KMS-11 (cell line): ENCODE measurements at regions not wholly inside any gene's neighbourhood (a gene's known extent, or its start where the extent isn't known, plus 50 kb on each side); places are given as distances from the start of the nearest gene placed in this dataset.

Source experiments
- H2AFZ ChIP-seq: fragments of 200-600 bp; sonication (generic); 2 replicates; pipeline ENCODE4 v1.6.1; 2016; ENCODE audit warnings: antibody characterized with exemption, mixed run types, low read depth
- H3K27ac ChIP-seq: fragments of 200-600 bp; sonication (generic); 2 replicates; pipeline ENCODE4 v1.6.1; 2016; ENCODE audit warnings: mild to moderate bottlenecking, mixed run types
- H3K27me3 ChIP-seq: fragments of 200-600 bp; sonication (generic); 2 replicates; pipeline ENCODE4 v1.6.1; 2017; ENCODE audit warnings: mild to moderate bottlenecking, low read depth, mixed run types, moderate library complexity; ENCODE audit not compliant: insufficient read depth
- H3K36me3 ChIP-seq: fragments of 200-600 bp; sonication (generic); 2 replicates; pipeline ENCODE4 v1.6.1; 2017; ENCODE audit warnings: mild to moderate bottlenecking, mixed run types; ENCODE audit not compliant: insufficient read depth
- H3K4me1 ChIP-seq: fragments of 200-600 bp; sonication (generic); 2 replicates; pipeline ENCODE4 v1.6.1; 2016; ENCODE audit warnings: mild to moderate bottlenecking, low read depth, mixed run types; ENCODE audit not compliant: poor library complexity, severe bottlenecking
- H3K4me2 ChIP-seq: fragments of 200-600 bp; sonication (generic); 2 replicates; pipeline ENCODE4 v1.7.0; 2016; ENCODE audit warnings: mild to moderate bottlenecking, mixed run types
- H3K4me3 ChIP-seq: fragments of 200-600 bp; sonication (generic); IDR thresholded peaks from 2 replicates; pipeline ENCODE4 v1.6.1; 2017; ENCODE audit warnings: low read depth, low read length, mixed read lengths; ENCODE audit not compliant: insufficient read depth
- H3K79me2 ChIP-seq: fragments of 200-600 bp; sonication (generic); 2 replicates; pipeline ENCODE4 v1.6.1; 2016; ENCODE audit warnings: low read depth, mixed run types; ENCODE audit not compliant: insufficient read depth
- H3K9ac ChIP-seq: fragments of 200-600 bp; sonication (generic); 2 replicates; pipeline ENCODE4 v1.6.1; 2016; ENCODE audit warnings: mild to moderate bottlenecking, mixed run types
- H4K20me1 ChIP-seq: fragments of 200-600 bp; sonication (generic); 2 replicates; pipeline ENCODE4 v1.6.1; 2016; ENCODE audit warnings: mild to moderate bottlenecking, mixed run types; ENCODE audit not compliant: insufficient read depth
- TF ChIP-seq, protein P1 (sequence below): fragments of 200-600 bp; sonication (generic); conservative IDR thresholded peaks from 2 replicates; pipeline ENCODE4 v1.6.1; 2017; ENCODE audit warnings: low read depth, mild to moderate bottlenecking, antibody characterized with exemption, low read length, moderate library complexity, mixed read lengths

DNA sequence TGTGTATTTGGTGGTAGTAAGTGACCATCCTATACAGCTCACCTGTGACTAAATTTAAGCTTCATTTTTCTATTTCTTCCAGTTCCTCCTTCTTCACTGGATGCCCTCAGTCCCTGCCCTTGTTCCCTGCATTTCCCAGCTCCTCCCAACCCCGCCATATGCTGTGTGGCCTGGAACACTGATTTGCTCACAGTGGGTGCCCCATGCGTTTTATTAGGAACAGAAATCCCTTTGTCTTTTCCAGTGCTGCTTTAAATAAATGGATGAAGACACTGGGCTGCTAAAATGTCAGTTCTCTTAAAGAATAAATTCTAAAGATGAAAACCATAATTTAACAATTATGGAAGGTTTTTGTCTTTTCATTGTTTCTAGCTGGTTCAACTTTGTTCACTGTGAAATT is 477.3 kb downstream of the DCDC2C start:
- no peaks in the 10 kb centered on the region for H3K79me2 ChIP-seq
- no peak overlapping the region for H2AFZ ChIP-seq
- no peak overlapping the region for H3K27ac ChIP-seq
- no peaks in the 10 kb centered on the region for H4K20me1 ChIP-seq
- H3K27me3 ChIP-seq, result no peaks in the 10 kb centered on the region
- no peaks in the 10 kb centered on the region for H3K36me3 ChIP-seq
- H3K9ac ChIP-seq, result no peak overlapping the region
- TF ChIP-seq, protein P1, sequence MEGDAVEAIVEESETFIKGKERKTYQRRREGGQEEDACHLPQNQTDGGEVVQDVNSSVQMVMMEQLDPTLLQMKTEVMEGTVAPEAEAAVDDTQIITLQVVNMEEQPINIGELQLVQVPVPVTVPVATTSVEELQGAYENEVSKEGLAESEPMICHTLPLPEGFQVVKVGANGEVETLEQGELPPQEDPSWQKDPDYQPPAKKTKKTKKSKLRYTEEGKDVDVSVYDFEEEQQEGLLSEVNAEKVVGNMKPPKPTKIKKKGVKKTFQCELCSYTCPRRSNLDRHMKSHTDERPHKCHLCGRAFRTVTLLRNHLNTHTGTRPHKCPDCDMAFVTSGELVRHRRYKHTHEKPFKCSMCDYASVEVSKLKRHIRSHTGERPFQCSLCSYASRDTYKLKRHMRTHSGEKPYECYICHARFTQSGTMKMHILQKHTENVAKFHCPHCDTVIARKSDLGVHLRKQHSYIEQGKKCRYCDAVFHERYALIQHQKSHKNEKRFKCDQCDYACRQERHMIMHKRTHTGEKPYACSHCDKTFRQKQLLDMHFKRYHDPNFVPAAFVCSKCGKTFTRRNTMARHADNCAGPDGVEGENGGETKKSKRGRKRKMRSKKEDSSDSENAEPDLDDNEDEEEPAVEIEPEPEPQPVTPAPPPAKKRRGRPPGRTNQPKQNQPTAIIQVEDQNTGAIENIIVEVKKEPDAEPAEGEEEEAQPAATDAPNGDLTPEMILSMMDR, result no peak
- no peak overlapping the region for H3K4me3 ChIP-seq
- H3K4me2 ChIP-seq, result no peak overlapping the region
- no peaks in the 10 kb centered on the region for H3K4me1 ChIP-seq

DNA sequence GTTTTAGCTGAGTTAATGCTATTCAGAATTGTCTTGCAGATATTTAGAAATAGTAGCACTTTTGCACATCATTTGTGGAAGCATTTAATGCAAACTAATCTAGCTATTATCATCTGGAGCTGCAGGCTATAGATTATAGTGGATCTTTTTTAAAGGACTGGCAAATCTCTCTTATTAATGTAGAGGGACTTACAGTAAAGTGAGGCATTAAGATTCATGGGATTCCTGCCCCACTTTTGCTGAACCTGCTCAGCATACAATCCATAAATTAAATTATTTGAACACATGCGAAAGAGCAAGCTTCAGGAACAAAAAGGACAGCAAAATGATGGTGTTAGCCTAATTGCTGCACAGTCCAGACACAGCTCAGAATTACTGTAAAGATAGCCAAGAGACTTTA is 477.7 kb downstream of the DCDC2C start:
- no peaks in the 10 kb centered on the region for H3K27me3 ChIP-seq
- H2AFZ ChIP-seq, result no peak overlapping the region
- no peaks in the 10 kb centered on the region for H4K20me1 ChIP-seq
- no peaks in the 10 kb centered on the region for H3K4me1 ChIP-seq
- no peak overlapping the region for H3K4me3 ChIP-seq
- no peak overlapping the region for H3K9ac ChIP-seq
- TF ChIP-seq, protein P1, result no peak
- H3K27ac ChIP-seq, result no peak overlapping the region
- H3K4me2 ChIP-seq, result no peak overlapping the region
- no peaks in the 10 kb centered on the region for H3K36me3 ChIP-seq
- no peaks in the 10 kb centered on the region for H3K79me2 ChIP-seq

DNA sequence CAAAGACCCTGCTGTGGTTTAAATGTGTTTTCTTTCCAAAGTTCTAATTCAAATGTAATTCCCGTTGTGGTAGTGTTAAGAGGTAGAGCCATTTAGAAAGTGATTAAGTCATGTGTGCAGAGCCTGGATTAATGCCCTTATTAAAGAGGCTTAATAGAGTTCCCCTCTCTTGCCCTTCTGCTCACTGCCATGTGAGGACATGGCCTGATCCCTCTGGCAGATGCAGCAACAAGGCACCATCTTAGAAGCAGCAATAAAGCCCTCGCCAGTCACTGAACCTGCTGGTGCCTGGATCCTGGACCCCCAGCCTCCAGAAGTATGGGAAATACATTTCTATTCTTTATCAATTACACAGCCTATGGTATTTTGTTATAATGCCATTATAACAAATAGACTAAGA is 485.2 kb downstream of the DCDC2C start:
- no peaks in the 10 kb centered on the region for H3K27me3 ChIP-seq
- no peak overlapping the region for H3K27ac ChIP-seq
- TF ChIP-seq, protein P1, result no peak
- H3K4me3 ChIP-seq, result no peak overlapping the region
- H4K20me1 ChIP-seq, result no peaks in the 10 kb centered on the region
- H3K4me1 ChIP-seq, result no peaks in the 10 kb centered on the region
- no peak overlapping the region for H3K9ac ChIP-seq
- no peak overlapping the region for H3K4me2 ChIP-seq
- no peaks in the 10 kb centered on the region for H3K36me3 ChIP-seq
- no peaks in the 10 kb centered on the region for H3K79me2 ChIP-seq
- H2AFZ ChIP-seq, result no peak overlapping the region

DNA sequence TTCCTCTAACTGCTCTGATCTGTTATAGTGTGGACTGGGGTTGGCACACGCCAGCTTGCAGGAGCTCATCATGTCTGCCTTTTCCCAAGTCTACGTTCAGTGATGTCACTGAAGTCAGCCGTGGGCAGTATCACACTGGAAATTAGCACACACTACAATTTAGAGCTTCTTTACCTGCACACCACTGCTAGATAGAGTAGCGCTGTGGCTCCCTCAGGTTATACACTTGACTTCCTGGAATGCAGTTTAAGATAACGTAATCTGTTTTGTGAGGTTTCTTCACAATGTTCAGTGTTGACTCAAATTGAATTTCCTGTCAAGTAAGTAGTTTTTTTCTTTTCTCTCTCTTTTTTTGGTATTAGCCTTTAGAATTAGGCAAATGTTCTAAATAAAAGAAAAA is 487.2 kb downstream of the DCDC2C start:
- H3K27me3 ChIP-seq, result no peaks in the 10 kb centered on the region
- no peak overlapping the region for H2AFZ ChIP-seq
- no peaks in the 10 kb centered on the region for H4K20me1 ChIP-seq
- no peak overlapping the region for H3K27ac ChIP-seq
- H3K4me1 ChIP-seq, result no peaks in the 10 kb centered on the region
- no peaks in the 10 kb centered on the region for H3K36me3 ChIP-seq
- no peak overlapping the region for H3K4me3 ChIP-seq
- H3K9ac ChIP-seq, result no peak overlapping the region
- H3K79me2 ChIP-seq, result no peaks in the 10 kb centered on the region
- no peak overlapping the region for H3K4me2 ChIP-seq
- TF ChIP-seq, protein P1, result no peak

DNA sequence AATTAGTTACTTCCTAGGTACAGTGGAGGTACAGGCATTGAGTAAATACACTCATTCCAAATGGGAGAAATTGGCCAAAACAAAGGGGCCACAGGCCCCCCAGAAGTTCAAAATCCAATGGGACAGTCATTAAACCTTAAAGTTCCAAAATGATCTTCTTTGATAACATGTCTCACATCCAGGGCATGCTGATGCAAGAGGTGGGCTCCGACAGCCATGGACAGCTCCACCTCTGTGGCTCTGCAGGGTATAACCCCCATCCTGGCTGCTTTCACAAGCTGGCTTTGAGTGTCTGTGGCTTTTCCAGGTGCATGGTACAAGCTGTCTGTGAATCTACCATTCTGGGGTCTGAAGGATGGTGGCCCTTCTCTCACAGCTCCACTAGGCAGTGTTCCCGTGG is 488.7 kb downstream of the DCDC2C start:
- Histone ChIP-seq H4K20me1 (no peaks in the 10 kb centered on the region), H3K27me3 (no peaks in the 10 kb centered on the region), H3K4me1 (no peaks in the 10 kb centered on the region), H2AFZ (no peak overlapping the region), H3K36me3 (no peaks in the 10 kb centered on the region), H3K4me2 (no peak overlapping the region), H3K27ac (no peak overlapping the region), H3K9ac (no peak overlapping the region), H3K79me2 (no peaks in the 10 kb centered on the region), H3K4me3 (no peak overlapping the region)
- TF ChIP-seq, protein P1, result no peak
